GM06990 (cell line): ENCODE measurements at regions not wholly inside any gene's neighbourhood (a gene's known extent, or its start where the extent isn't known, plus 50 kb on each side); places are given as distances from the start of the nearest gene placed in this dataset.

Experiments used
- DNase-seq: peaks from one replicate; pipeline ENCODE4 v3.0.0-alpha.2; 2011; ENCODE audit not compliant: insufficient read length; ENCODE audit errors: extremely low read depth
- H3K27me3 ChIP-seq: replicated peaks from 2 replicates; pipeline ENCODE4 v1.6.0; 2011; ENCODE audit warnings: low read length; ENCODE audit not compliant: control insufficient read depth, insufficient read depth
- H3K36me3 ChIP-seq: 2 replicates; pipeline ENCODE4 v1.5.1; 2011; ENCODE audit warnings: low read length; ENCODE audit not compliant: control insufficient read depth, insufficient read depth
- H3K4me3 ChIP-seq: replicated peaks from 2 replicates; pipeline ENCODE4 v1.5.1; 2011; ENCODE audit warnings: low read depth, mild to moderate bottlenecking, control low read depth, low read length
- TF ChIP-seq, protein P1 (sequence below): IDR thresholded peaks from 2 replicates; pipeline ENCODE4 v1.5.1; 2011; ENCODE audit warnings: low read length, control low read depth, mild to moderate bottlenecking, inconsistent platforms; ENCODE audit not compliant: insufficient read depth, poor library complexity, severe bottlenecking

DNA sequence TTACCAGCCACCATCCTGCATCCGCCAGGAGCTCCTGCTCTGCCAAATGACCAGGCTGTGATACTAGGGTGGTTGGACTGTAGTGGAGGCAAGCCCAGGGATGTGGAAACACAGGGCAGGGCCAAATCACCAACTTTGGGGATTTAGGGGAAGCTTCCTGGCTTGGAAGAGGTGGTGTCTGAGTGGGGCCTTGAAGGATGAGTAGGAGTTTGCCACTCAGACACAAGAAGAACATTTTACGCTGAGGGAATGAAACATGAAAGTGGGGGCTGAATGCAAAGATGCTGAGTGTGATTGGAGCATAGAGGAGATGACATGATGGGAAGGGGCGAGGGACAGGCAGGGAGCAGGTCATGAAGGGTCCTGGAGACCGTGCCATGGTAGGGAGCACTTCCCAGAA, 329.5 kb downstream of the RPS24 start:
- Histone ChIP-seq H3K4me3 (no peak overlapping the region), H3K36me3 (no peaks in the 10 kb centered on the region), H3K27me3 (peaks cover 2% of the 10 kb centered on the region)
- TF ChIP-seq, protein P1, sequence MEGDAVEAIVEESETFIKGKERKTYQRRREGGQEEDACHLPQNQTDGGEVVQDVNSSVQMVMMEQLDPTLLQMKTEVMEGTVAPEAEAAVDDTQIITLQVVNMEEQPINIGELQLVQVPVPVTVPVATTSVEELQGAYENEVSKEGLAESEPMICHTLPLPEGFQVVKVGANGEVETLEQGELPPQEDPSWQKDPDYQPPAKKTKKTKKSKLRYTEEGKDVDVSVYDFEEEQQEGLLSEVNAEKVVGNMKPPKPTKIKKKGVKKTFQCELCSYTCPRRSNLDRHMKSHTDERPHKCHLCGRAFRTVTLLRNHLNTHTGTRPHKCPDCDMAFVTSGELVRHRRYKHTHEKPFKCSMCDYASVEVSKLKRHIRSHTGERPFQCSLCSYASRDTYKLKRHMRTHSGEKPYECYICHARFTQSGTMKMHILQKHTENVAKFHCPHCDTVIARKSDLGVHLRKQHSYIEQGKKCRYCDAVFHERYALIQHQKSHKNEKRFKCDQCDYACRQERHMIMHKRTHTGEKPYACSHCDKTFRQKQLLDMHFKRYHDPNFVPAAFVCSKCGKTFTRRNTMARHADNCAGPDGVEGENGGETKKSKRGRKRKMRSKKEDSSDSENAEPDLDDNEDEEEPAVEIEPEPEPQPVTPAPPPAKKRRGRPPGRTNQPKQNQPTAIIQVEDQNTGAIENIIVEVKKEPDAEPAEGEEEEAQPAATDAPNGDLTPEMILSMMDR, result no peak
- DNase-seq, result no peak

DNA sequence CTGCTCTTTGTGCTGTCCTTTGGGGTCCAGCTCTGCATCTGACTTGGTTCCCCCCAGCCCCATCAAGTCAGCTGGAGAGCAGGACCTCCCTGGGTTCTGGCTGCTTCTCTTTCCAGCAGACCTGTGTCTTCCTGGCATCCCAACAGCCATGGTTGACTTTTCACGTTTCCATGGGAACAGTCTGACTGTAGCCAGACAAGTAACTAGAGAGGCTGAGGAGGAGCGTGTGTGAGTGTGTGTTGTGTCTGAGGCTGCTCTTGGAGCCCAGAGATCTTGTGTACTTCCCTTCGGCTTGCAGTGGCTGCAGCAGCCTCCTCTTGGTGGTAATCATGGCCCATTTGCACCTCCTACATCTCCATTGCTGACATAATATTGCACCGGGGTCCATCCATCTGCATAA, 332.0 kb downstream of the RPS24 start:
- Histone ChIP-seq H3K36me3 (no peaks in the 10 kb centered on the region), H3K4me3 (no peak overlapping the region), H3K27me3 (peaks cover 3% of the 10 kb centered on the region; the same call in 1 of the 2 replicates)
- TF ChIP-seq, protein P1, result no peak
- DNase-seq, result no peak

DNA sequence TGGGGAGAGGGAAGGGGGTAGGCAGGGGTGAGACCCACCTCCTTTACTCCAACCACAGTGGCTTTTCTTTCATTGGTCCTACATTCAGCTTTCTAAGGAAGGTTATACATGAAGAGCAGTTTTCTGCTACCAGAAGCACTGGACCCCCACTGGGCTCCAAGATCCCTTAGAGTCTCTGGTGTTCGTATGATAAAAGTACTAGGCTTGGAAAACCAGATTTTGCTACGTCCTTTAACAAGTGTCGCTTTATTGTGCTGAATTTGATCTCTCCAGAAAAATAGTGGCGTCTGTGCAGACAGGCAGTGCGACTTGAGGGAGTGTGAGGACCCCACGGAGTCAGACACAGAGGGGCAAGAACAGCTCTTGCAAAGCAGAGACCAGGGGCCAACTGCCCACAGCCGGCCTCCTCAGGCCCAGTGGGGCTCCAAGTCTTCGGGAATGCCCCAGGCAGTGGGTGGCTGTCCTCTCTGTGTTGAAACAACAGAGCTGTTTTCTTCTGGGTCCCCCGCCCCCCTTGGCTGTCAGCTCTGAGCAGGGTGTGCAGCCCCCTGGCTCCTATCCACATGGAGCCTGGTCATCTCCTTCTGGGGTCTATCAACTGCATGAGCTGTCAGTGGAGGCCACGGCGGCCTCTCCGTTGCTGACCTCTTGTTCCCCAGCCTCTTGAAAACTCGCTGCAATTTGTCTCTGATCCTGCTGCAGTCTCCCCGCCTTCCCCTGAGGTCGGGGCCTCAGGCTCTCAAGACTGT, 333.2 kb downstream of the RPS24 start:
- H3K36me3 ChIP-seq, result no peaks in the 10 kb centered on the region
- H3K27me3 ChIP-seq, result peaks cover 3% of the 10 kb centered on the region; the same call in 1 of the 2 replicates
- TF ChIP-seq, protein P1, result no peak
- H3K4me3 ChIP-seq, result no peak overlapping the region
- DNase-seq, result no peak

DNA sequence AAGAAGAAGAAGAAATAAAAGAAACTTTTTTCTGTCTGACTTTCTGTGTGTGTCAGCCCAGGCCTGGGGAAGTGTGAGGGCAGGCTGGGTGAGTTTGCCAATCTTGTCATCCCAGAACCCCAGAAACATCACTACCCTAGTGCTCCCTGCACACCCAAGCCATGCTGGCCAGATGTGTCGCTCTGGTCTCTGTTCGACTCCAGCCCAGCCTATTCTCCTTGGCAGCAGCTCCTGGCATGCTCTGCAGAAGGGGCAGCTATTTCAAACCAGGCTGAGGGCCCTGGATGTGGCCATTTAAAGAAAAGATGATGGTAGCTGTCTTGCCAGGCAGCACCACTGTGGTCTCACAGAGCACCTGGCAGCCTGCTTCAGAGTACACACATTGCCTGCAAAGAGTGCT, 334.1 kb downstream of the RPS24 start:
- Histone ChIP-seq H3K4me3 (no peak overlapping the region), H3K36me3 (no peaks in the 10 kb centered on the region), H3K27me3 (peaks cover 3% of the 10 kb centered on the region; the same call in 1 of the 2 replicates)
- TF ChIP-seq, protein P1, result no peak
- DNase-seq, result no peak

DNA sequence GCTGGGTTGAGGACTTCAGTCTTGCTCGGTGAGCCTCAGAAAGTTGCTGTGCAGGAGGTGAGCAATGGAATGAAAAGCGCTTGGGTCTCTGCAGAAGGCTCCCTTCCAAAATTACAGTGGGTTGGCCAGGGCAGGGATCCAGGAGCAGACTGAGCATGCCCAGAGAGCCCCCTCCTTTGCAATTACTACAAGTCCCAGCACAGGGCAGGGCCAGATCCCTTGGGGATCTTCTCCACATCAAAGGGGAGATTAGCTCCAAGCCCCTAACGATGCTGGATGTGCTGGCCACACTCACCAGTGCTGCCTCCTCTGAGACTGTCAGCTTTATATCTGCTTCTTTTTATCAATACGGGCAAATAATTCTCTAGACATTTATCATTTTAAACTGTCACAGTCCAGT, 337.5 kb downstream of the RPS24 start:
- Histone ChIP-seq H3K4me3 (no peak overlapping the region), H3K36me3 (no peaks in the 10 kb centered on the region), H3K27me3 (peaks cover 3% of the 10 kb centered on the region; the same call in 1 of the 2 replicates)
- TF ChIP-seq, protein P1, result no peak
- DNase-seq, result no peak
